ENCODE measurements at regions not wholly inside any gene's neighbourhood (a gene's known extent, or its start where the extent isn't known, plus 50 kb on each side); places are given as distances from the start of the nearest gene placed in this dataset.

- no peak for TF ChIP-seq CTCF (IDR thresholded peaks at IDR 0.05; ENCODE audit: borderline replicate concordance, control extremely low read depth, extremely low read depth, insufficient read depth, missing control alignments)
- DNase-seq (ENCODE audit: low spot score), result no peak
- in situ Hi-C loops (cut with MboI; ENCODE audit: low sequenced_read_pairs, unreplicated experiment), result no loop called here
Measured at GRCh38 chr2:183937220-183937619, 661.1 kb upstream of the ZNF804A start.

- no peak for DNase-seq (ENCODE audit: low spot score)
- TF ChIP-seq CTCF (IDR thresholded peaks at IDR 0.05; ENCODE audit: borderline replicate concordance, control extremely low read depth, extremely low read depth, insufficient read depth, missing control alignments), result no peak
- in situ Hi-C loops (cut with MboI; ENCODE audit: low sequenced_read_pairs, unreplicated experiment), result no loop called here
Measured at GRCh38 chr2:183946193-183946592, 652.1 kb upstream of the ZNF804A start.

- DNase-seq (ENCODE audit: low spot score), result no peak
- no peak for TF ChIP-seq CTCF (IDR thresholded peaks at IDR 0.05; ENCODE audit: borderline replicate concordance, control extremely low read depth, extremely low read depth, insufficient read depth, missing control alignments)
- in situ Hi-C loops (cut with MboI; ENCODE audit: low sequenced_read_pairs, unreplicated experiment), result no loop called here
Measured at GRCh38 chr2:183948861-183949260, 649.5 kb upstream of the ZNF804A start.

- no peak for DNase-seq (ENCODE audit: low spot score)
- in situ Hi-C loops (cut with MboI; ENCODE audit: low sequenced_read_pairs, unreplicated experiment), result no loop called here
- no peak for TF ChIP-seq CTCF (IDR thresholded peaks at IDR 0.05; ENCODE audit: borderline replicate concordance, control extremely low read depth, extremely low read depth, insufficient read depth, missing control alignments)
Measured at GRCh38 chr2:183950673-183951072, 647.7 kb upstream of the ZNF804A start.

- TF ChIP-seq CTCF (IDR thresholded peaks at IDR 0.05; ENCODE audit: borderline replicate concordance, control extremely low read depth, extremely low read depth, insufficient read depth, missing control alignments), result no peak
- DNase-seq (ENCODE audit: low spot score), result no peak
Measured at GRCh38 chr2:183951630-183952029, 646.7 kb upstream of the ZNF804A start.

GRCh38 chr2:183952741-183953140 lies 645.6 kb upstream of the ZNF804A start:
- no peak for TF ChIP-seq CTCF (IDR thresholded peaks at IDR 0.05; ENCODE audit: borderline replicate concordance, control extremely low read depth, extremely low read depth, insufficient read depth, missing control alignments)
- no peak for DNase-seq (ENCODE audit: low spot score)
- in situ Hi-C loops (cut with MboI; ENCODE audit: low sequenced_read_pairs, unreplicated experiment), result no loop called here

More at GRCh38 chr2:183951630-183952029, 646.7 kb upstream of the ZNF804A start:
- in situ Hi-C loops (cut with MboI; ENCODE audit: low sequenced_read_pairs, unreplicated experiment), result no loop called here

- in situ Hi-C loops (cut with MboI; ENCODE audit: low sequenced_read_pairs, unreplicated experiment), result no loop called here
- no peak for DNase-seq (ENCODE audit: low spot score)
- TF ChIP-seq CTCF (IDR thresholded peaks at IDR 0.05; ENCODE audit: borderline replicate concordance, control extremely low read depth, extremely low read depth, insufficient read depth, missing control alignments), result no peak
Measured at GRCh38 chr2:183963609-183964008, 634.7 kb upstream of the ZNF804A start.
